Body of pancreas (tissue), 4 donors: ENCODE measurements at regions not wholly inside any gene's neighbourhood (a gene's known extent, or its start where the extent isn't known, plus 50 kb on each side); places are given as distances from the start of the nearest gene placed in this dataset.
"Not testable (repeated sequence)": the region's sequence is repeated elsewhere in the genome, so short reads cannot be mapped to it uniquely, and the experiment has no call there.

ENCODE experiments used
- ATAC-seq: fragments of 150-250 bp; one replicate; pipeline ENCODE4 v1.9.1; 2016
- DNase-seq, 4 donors: peaks; one replicate each; pipeline ENCODE4 v3.0.0-alpha.2; 2019
- H3K27ac ChIP-seq, 4 donors: fragments of 200-600 bp; sonication (generic); 1 replicate in 3 of 4; 2 replicates in 1 of 4; pipeline versions ENCODE4 v1.5.1 to v1.6.1; 2016 to 2019; ENCODE audit warnings: mild to moderate bottlenecking in 1 of 4, mixed read lengths in 1 of 4, moderate library complexity in 1 of 4
- H3K27me3 ChIP-seq, 2 donors: fragments of 200-600 bp; sonication (generic); one replicate each; pipeline ENCODE4 v1.6.0; 2016; ENCODE audit warnings: mild to moderate bottlenecking in 1 of 2
- H3K36me3 ChIP-seq, 2 donors: fragments of 200-600 bp; sonication (generic); replicated peaks in 1 of 2; 2 replicates each; pipeline ENCODE4 v1.5.1; 2016; ENCODE audit warnings: low read depth in 2 of 2; ENCODE audit not compliant: insufficient read depth in 1 of 2
- H3K4me1 ChIP-seq: fragments of 200-600 bp; sonication (generic); one replicate; pipeline ENCODE4 v1.6.0; 2016
- H3K4me3 ChIP-seq, 2 donors: fragments of 200-600 bp; sonication (generic); 1 replicate in 1 of 2; 2 replicates in 1 of 2; pipeline ENCODE4 v1.5.1; 2016 to 2019
- H3K9me3 ChIP-seq, 3 donors: fragments of 200-600 bp; sonication (generic); 1 replicate in 2 of 3; 2 replicates in 1 of 3; pipeline ENCODE4 v1.5.1; 2016
- CTCF ChIP-seq, 7 experiments: fragments of 450-650 bp in 4 of 7; fragments of 200-600 bp in 3 of 7; sonication (generic) in 3 of 7; IDR thresholded peaks; one replicate each; pipeline ENCODE4 v1.5.1; 2016 to 2019; ENCODE audit warnings: antibody characterized with exemption in 7 of 7
- POLR2A ChIP-seq, 3 donors: fragments of 450-650 bp; IDR thresholded peaks; one replicate each; pipeline ENCODE4 v1.6.1; 2016; ENCODE audit warnings: antibody characterized with exemption in 3 of 3, mild to moderate bottlenecking in 2 of 3
- WGBS, 2 donors: methylation state at CpG; one replicate each; pipeline ENCODE4 v1.1.5; 2017; 5-methylcytosine and 5-hydroxymethylcytosine counted together
- intact Hi-C: fragments of 100-400 bp; cut with DNase I; formaldehyde crosslinking; loops from one replicate; pipeline ENCODE4 v1.15.1; 2023

DNA sequence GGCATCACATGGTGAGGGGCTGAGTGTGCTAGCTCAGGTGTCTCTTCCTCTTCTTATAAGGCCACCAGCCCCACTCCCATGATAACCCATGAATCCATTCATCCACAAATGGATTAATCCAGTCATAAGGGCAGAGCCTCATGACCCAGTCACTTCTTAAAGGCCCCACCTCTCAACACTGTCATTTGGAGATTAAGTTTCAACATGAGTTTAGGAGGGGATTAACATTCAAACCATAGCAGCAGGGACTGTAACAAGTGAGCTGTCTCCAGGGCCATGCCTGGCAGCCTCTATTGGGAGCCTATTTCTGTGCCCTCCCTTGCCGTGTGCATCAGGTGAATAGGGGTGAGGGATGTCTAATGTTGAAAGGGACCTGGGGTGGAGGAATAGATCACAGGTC, 77.5 kb downstream of the CHRD start:
- intact Hi-C loops = no loop called here
- Histone ChIP-seq H3K4me3 (no peak overlapping the region), H3K27ac (no peak overlapping the region), H3K4me1 (no peaks in the 10 kb centered on the region), H3K36me3 (no peaks in the 10 kb centered on the region), H3K9me3 (no peaks in the 10 kb centered on the region), H3K27me3 (no peaks in the 10 kb centered on the region)
- WGBS, 2 donors = 82 to 100% methylated on average over 1 of the region's 1 CpG
- TF ChIP-seq POLR2A (IDR thresholded peaks at IDR 0.05) (no peak), CTCF (IDR thresholded peaks at IDR 0.05) (no peak)
- DNase-seq (no peak), ATAC-seq (no peak)

GRCh38 chr3:184457784-184458377, 78.0 kb downstream of the CHRD start:
- DNase-seq, H3K9me3 ChIP-seq, H3K27me3 ChIP-seq, H3K4me3 ChIP-seq, intact Hi-C loops, H3K4me1 ChIP-seq, H3K36me3 ChIP-seq, ATAC-seq, H3K27ac ChIP-seq: not testable (repeated sequence)
- WGBS, 2 donors = 96% methylated on average over 7 of the region's 7 CpGs

- H3K27ac ChIP-seq = no peak overlapping the region
- 60 to 67% methylated on average over 4 of the region's 4 CpGs for WGBS, 2 donors
- H3K9me3 ChIP-seq = no peaks in the 10 kb centered on the region
- TF ChIP-seq CTCF (IDR thresholded peaks at IDR 0.05) (no peak), POLR2A (IDR thresholded peaks at IDR 0.05) (no peak)
- no peak overlapping the region for H3K4me3 ChIP-seq
- peak in 1 of 4 donors; percentile 6 for DNase-seq
- intact Hi-C loops = no loop called here
- no peaks in the 10 kb centered on the region for H3K27me3 ChIP-seq
- ATAC-seq = no peak
- H3K4me1 ChIP-seq = no peaks in the 10 kb centered on the region
- H3K36me3 ChIP-seq = no peaks in the 10 kb centered on the region
Measured at GRCh38 chr3:184459355-184459754, 79.5 kb downstream of the CHRD start.

GRCh38 chr3:184460276-184460675, 80.4 kb downstream of the CHRD start:
- Histone ChIP-seq H3K27ac (no peak overlapping the region), H3K9me3 (no peaks in the 10 kb centered on the region), H3K4me3 (no peak overlapping the region), H3K27me3 (no peaks in the 10 kb centered on the region), H3K36me3 (no peaks in the 10 kb centered on the region), H3K4me1 (no peaks in the 10 kb centered on the region)
- TF ChIP-seq POLR2A (IDR thresholded peaks at IDR 0.05) = no peak
- no peak for TF ChIP-seq CTCF (IDR thresholded peaks at IDR 0.05)
- WGBS, 2 donors = 80 to 82% methylated on average over 8 of the region's 8 CpGs
- no peak for ATAC-seq
- intact Hi-C loops = no loop called here
- DNase-seq = no peak

DNA sequence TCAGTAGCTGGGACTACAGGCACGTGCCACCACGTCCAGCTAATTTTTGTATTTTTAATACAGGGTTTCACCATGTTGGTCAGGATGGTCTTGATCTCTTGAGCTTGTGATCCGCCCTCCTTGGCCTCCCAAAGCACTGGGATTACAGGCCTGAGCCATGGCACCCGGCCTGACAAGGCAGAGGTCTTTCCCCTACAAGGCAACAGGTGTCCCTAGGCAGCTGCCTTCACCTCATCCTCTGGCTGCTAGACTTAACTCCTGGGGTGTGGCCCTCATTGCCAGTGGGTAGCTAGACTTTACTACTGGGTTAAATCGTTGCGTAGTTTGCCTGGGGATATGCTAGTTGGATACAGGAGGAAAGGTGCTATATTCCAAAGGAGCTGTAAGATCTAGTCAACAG, 81.4 kb downstream of the CHRD start:
- DNase-seq (no peak), ATAC-seq (no peak)
- no peak for TF ChIP-seq POLR2A (IDR thresholded peaks at IDR 0.05)
- TF ChIP-seq CTCF (IDR thresholded peaks at IDR 0.05) = no peak
- Histone ChIP-seq H3K27me3 (no peaks in the 10 kb centered on the region), H3K4me3 (no peak overlapping the region), H3K9me3 (no peaks in the 10 kb centered on the region), H3K4me1 (no peaks in the 10 kb centered on the region), H3K27ac (no peak overlapping the region), H3K36me3 (no peaks in the 10 kb centered on the region)
- 73 to 78% methylated on average over 6 of the region's 6 CpGs for WGBS, 2 donors
- intact Hi-C loops = no loop called here
